ENCODE measurements at regions not wholly inside any gene's neighbourhood (a gene's known extent, or its start where the extent isn't known, plus 50 kb on each side); places are given as distances from the start of the nearest gene placed in this dataset.

DNA sequence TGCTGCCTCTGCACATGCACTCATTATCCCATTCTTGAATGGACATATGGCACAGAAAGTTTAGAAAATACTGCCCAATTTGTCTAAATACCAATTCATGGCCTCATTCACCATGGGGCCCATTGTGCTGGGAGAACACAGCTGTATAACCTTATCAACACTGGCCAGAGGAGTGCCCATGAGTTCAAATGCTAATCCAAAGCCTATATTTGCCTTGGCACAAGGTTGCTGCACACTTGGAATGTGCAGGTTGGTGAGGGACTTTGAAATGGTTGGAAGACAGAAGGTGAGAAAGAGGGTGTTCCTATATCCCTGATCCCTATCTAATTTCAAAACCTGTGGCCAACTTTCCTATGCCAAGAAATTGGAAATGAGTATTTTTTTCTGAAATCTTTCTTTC, 693.9 kb upstream of the ID2 start:
- no peak for DNase-seq (ENCODE audit: extremely low spot score)
- intact Hi-C loops (cut with DNase I) = no loop called here
- no peak for TF ChIP-seq EP300 (IDR thresholded peaks at IDR 0.05)
- TF ChIP-seq POLR2A (IDR thresholded peaks at IDR 0.05; ENCODE audit: low read depth) = no peak
- TF ChIP-seq POLR2AphosphoS5 (IDR thresholded peaks at IDR 0.05) = no peak
- TF ChIP-seq, protein P1, sequence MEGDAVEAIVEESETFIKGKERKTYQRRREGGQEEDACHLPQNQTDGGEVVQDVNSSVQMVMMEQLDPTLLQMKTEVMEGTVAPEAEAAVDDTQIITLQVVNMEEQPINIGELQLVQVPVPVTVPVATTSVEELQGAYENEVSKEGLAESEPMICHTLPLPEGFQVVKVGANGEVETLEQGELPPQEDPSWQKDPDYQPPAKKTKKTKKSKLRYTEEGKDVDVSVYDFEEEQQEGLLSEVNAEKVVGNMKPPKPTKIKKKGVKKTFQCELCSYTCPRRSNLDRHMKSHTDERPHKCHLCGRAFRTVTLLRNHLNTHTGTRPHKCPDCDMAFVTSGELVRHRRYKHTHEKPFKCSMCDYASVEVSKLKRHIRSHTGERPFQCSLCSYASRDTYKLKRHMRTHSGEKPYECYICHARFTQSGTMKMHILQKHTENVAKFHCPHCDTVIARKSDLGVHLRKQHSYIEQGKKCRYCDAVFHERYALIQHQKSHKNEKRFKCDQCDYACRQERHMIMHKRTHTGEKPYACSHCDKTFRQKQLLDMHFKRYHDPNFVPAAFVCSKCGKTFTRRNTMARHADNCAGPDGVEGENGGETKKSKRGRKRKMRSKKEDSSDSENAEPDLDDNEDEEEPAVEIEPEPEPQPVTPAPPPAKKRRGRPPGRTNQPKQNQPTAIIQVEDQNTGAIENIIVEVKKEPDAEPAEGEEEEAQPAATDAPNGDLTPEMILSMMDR (IDR thresholded peaks at IDR 0.05) = no peak
- peaks cover 0 to 13% (median 7%) of the 10 kb centered on the region in 4 donors for H3K4me1 ChIP-seq
- H3K4me3 ChIP-seq = no peak overlapping the region
- H3K9me3 ChIP-seq = no peaks in the 10 kb centered on the region
- H3K36me3 ChIP-seq = no peaks in the 10 kb centered on the region
- H3K27me3 ChIP-seq = no peaks in the 10 kb centered on the region
- H3K27ac ChIP-seq (replicated peaks in 1 of 4) = no peak overlapping the region

DNA sequence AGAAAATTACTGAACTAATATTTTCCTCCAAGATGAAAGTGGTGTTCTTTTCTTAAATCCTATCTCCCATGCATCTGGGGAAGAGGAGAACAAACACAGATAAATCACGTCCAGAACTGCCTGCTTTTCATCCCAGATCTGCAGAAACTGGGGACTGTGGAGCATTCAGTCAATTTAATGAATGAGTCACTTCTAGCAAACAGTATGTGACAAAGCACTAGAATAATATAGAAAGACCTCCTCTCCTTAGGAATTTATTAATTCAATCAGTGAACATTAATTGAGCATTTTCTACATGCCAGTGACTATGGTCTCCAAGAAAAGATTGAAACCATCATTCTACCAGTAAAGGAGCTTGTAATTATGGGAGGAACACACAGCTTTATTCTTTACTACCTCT, 693.4 kb upstream of the ID2 start:
- WGBS = 88% methylated on average over 1 of the region's 1 CpG
- TF ChIP-seq, protein P1 (IDR thresholded peaks at IDR 0.05) = no peak
- TF ChIP-seq EP300 (IDR thresholded peaks at IDR 0.05) (no peak), POLR2AphosphoS5 (IDR thresholded peaks at IDR 0.05) (no peak), POLR2A (IDR thresholded peaks at IDR 0.05; ENCODE audit: low read depth) (no peak)
- H3K9me3 ChIP-seq = no peaks in the 10 kb centered on the region
- H3K27ac ChIP-seq (replicated peaks in 1 of 4) = no peak overlapping the region
- intact Hi-C loops (cut with DNase I) = no loop called here
- H3K4me3 ChIP-seq = no peak overlapping the region
- H3K4me1 ChIP-seq = peaks cover 0 to 17% (median 10%) of the 10 kb centered on the region in 4 donors
- DNase-seq (ENCODE audit: extremely low spot score) = no peak
- H3K27me3 ChIP-seq = no peaks in the 10 kb centered on the region
- H3K36me3 ChIP-seq = no peaks in the 10 kb centered on the region

DNA sequence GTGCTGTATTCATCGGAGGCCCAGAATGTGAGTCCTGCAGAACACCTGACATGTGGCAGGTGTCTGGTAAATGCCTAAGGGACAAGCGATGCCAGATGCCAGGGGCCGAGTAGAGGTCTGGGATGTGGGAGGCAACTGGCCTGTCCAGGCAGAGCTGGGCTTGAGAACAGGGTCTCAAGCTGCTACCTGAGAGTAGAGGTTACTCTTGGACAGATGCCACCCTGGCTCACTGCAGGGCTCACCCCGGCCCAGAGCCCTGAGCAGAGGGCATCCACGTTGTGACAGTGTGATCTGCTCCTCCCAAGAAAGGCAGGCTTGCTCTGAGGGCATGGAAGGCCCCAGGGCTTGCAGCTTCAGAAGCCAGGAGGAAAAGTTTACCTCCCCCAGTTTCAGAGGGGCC, 692.0 kb upstream of the ID2 start:
- no CpG with 5 or more reads among the region's 5 CpGs for WGBS
- Histone ChIP-seq H3K36me3 (no peaks in the 10 kb centered on the region), H3K27ac (replicated peaks in 1 of 4) (no peak overlapping the region), H3K4me3 (no peak overlapping the region), H3K27me3 (no peaks in the 10 kb centered on the region), H3K4me1 (peaks cover 0 to 16% (median 10%) of the 10 kb centered on the region in 4 donors), H3K9me3 (no peaks in the 10 kb centered on the region)
- no peak for DNase-seq (ENCODE audit: extremely low spot score)
- TF ChIP-seq POLR2A (IDR thresholded peaks at IDR 0.05; ENCODE audit: low read depth) (no peak), POLR2AphosphoS5 (IDR thresholded peaks at IDR 0.05) (no peak), EP300 (IDR thresholded peaks at IDR 0.05) (no peak)
- TF ChIP-seq, protein P1 (IDR thresholded peaks at IDR 0.05) = no peak
- intact Hi-C loops (cut with DNase I) = loop anchor here (10.0 kb wide), 1 partner anchor 695 kb away; the partner anchor contains the start of gene ID2

DNA sequence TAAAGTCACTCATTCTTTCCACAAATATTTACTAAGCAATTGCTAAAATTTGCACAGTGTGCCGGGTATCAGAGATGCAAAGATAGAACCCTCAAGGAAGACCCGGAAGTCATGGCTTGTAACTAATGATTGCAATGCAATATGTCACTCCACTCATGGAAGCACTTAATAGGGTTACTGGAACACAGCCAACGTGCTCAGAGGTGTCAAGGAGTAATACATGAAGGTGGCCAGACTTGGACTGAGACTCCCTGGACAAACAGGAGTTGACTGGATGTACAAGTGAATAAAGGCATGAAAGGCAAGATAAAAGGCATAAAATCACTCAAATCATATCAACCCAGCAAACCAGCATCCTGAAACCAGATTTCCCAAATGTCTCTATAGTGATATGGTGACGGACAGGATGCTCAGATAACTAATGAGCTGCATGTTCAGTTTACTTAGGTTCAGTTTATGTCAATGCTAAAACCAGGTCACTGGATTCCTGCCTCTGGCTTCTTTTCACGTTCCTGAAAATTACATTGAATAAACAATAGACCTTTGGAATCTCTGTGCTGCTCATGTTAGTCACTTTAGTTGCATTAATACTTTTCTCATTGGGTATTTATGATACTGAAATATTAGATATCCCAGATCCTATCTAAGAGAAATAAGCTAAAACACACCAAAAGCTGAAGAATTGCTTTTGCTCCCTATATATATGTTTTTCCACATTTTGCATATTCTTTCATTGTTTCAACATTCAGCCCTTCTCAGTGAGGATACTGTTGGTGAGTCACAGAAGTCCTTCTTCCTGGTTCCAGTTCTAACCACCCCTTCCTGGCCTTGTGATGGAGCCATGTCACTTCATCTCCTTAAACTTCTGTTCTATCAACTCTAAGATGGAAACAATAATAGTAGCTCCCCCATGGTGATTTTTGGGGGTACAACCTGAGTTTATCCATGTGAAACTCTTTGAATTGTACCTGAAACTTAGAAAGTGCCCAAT, 688.9 kb upstream of the ID2 start:
- 56% methylated on average over 5 of the region's 5 CpGs for WGBS

More for the DNA sequence above, 688.9 kb upstream of the ID2 start:
- H3K4me1 ChIP-seq = peaks cover 0 to 14% (median 10%) of the 10 kb centered on the region in 4 donors
- no peaks in the 10 kb centered on the region for H3K36me3 ChIP-seq
- no peak overlapping the region for H3K27ac ChIP-seq (replicated peaks in 1 of 4)
- H3K27me3 ChIP-seq = no peaks in the 10 kb centered on the region
- no peak overlapping the region for H3K4me3 ChIP-seq
- no peak for DNase-seq (ENCODE audit: extremely low spot score)
- intact Hi-C loops (cut with DNase I) = loop anchor here (10.0 kb wide), 1 partner anchor 692 kb away; the partner anchor contains the start of gene ID2
- no peaks in the 10 kb centered on the region for H3K9me3 ChIP-seq
- no peak for TF ChIP-seq POLR2A (IDR thresholded peaks at IDR 0.05; ENCODE audit: low read depth)
- TF ChIP-seq, protein P1 (IDR thresholded peaks at IDR 0.05) = no peak
- TF ChIP-seq POLR2AphosphoS5 (IDR thresholded peaks at IDR 0.05) = no peak
- no peak for TF ChIP-seq EP300 (IDR thresholded peaks at IDR 0.05)

Measured in esophagus muscularis mucosa (tissue), 4 donors.